Gastrocnemius medialis (tissue), 4 donors: ENCODE measurements at regions not wholly inside any gene's neighbourhood (a gene's known extent, or its start where the extent isn't known, plus 50 kb on each side); places are given as distances from the start of the nearest gene placed in this dataset.

Experiments used
- ATAC-seq, 2 donors: fragments of 150-250 bp; one replicate each; pipeline ENCODE4 v1.9.1; 2016
- DNase-seq, 2 donors: peaks; one replicate each; pipeline ENCODE4 v3.0.0-alpha.2; 2019
- H3K27ac ChIP-seq, 4 donors: fragments of 200-600 bp; sonication (generic); 1 replicate in 1 of 4; 2 replicates in 3 of 4; pipeline ENCODE4 v1.5.1; 2016 to 2018; ENCODE audit warnings: mild to moderate bottlenecking in 2 of 4, moderate library complexity in 1 of 4
- H3K27me3 ChIP-seq, 3 donors: fragments of 200-600 bp; sonication (generic) in 2 of 3; 1 replicate in 1 of 3; 2 replicates in 2 of 3; pipeline versions ENCODE4 v1.5.1 to v1.6.0; 2016 to 2019; ENCODE audit warnings: mild to moderate bottlenecking in 1 of 3, moderate library complexity in 1 of 3
- H3K36me3 ChIP-seq, 2 donors: fragments of 200-600 bp; sonication (generic) in 1 of 2; one replicate each; pipeline ENCODE4 v1.5.1; 2017 to 2018
- H3K4me1 ChIP-seq, 2 donors: fragments of 200-600 bp; sonication (generic) in 1 of 2; one replicate each; pipeline ENCODE4 v1.5.1; 2016 to 2017; ENCODE audit warnings: mild to moderate bottlenecking in 2 of 2
- H3K4me3 ChIP-seq, 4 donors: fragments of 200-600 bp; sonication (generic) in 3 of 4; 1 replicate in 1 of 4; 2 replicates in 3 of 4; pipeline ENCODE4 v1.5.1; 2016 to 2019; ENCODE audit warnings: mild to moderate bottlenecking in 2 of 4
- H3K9me3 ChIP-seq, 3 donors: fragments of 200-600 bp; sonication (generic) in 2 of 3; 1 replicate in 1 of 3; 2 replicates in 2 of 3; pipeline ENCODE4 v1.5.1; 2016 to 2019
- POLR2A ChIP-seq, 2 donors: fragments of 450-650 bp; IDR thresholded peaks; one replicate each; pipeline ENCODE4 v1.6.1; 2017; ENCODE audit warnings: antibody characterized with exemption in 2 of 2, mild to moderate bottlenecking in 2 of 2, moderate library complexity in 2 of 2
- in situ Hi-C, 4 donors: fragments of 200-750 bp; cut with MboI; loops; one replicate each; pipeline versions ENCODE4 v1.15.0 to v1.8.0; 2017; ENCODE audit warnings: low sequenced_read_pairs in 4 of 4
- intact Hi-C: fragments of 100-400 bp; cut with DNase I; formaldehyde crosslinking; loops from one replicate; pipeline ENCODE4 v1.15.1; 2023; ENCODE audit warnings: low total_unique reads
- TF ChIP-seq, protein P1 (sequence below), 5 experiments: fragments of 450-650 bp in 3 of 5; fragments of 200-600 bp in 2 of 5; sonication (generic) in 2 of 5; IDR thresholded peaks in 4 of 5; conservative IDR thresholded peaks in 1 of 5; 1 replicate in 4 of 5; 2 replicates in 1 of 5; pipeline ENCODE4 v1.5.1; 2016 to 2019; ENCODE audit warnings: antibody characterized with exemption in 5 of 5, mild to moderate bottlenecking in 3 of 5, moderate library complexity in 3 of 5

DNA sequence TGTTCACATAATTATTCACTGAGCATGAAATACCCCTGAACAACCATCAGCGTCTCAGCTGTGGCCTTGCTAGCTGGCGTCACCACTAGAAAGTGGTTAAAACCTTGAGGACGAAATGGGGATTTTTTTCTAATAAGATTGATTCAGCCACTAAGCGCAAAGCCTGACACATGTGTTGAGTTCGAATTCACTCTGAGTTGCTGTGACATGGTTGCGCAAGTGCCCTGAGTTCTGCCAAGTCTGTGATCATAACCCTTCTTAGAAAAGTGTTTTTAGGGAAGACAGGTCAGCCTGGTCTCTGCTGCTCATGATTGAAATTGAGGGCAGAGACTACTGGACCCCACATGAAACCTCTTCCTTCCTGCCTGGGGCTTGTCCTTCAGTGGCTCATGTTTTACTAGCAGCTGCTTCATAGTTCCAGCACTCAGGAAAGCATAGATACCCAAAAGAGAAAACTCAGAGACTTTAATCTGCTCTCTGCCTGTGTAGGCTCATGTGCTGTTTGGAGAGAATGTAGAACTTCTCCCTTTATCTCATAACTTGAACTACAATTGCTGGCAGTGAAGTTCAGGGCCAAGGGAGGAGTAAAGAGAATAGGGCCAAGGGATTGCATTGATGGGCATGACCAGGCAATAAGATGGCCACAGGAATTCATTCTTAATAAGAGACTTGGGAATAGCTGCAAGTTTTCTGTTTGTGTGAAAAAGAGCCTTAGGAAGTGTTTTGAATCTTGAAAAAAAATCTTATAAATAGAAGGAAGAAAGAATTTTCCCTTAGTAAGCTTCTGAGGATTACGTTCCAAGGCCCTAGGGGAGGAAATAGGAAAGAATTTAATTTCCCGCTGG is 66.8 kb upstream of the CXCL14 start:
- Histone ChIP-seq H3K36me3 (no peaks in the 10 kb centered on the region), H3K4me3 (no peak overlapping the region), H3K27me3 (peaks cover 0 to 3% (median 0%) of the 10 kb centered on the region in 3 donors), H3K4me1 (no peaks in the 10 kb centered on the region), H3K9me3 (no peaks in the 10 kb centered on the region), H3K27ac (peak overlapping the region in 2 of 4 donors; percentile 8 to 10)
- ATAC-seq (peak; percentile 44 to 50), DNase-seq (peak; percentile 21 to 59)
- in situ Hi-C loops = no loop called here
- no peak for TF ChIP-seq POLR2A (IDR thresholded peaks at IDR 0.05)
- intact Hi-C loops = no loop called here

DNA sequence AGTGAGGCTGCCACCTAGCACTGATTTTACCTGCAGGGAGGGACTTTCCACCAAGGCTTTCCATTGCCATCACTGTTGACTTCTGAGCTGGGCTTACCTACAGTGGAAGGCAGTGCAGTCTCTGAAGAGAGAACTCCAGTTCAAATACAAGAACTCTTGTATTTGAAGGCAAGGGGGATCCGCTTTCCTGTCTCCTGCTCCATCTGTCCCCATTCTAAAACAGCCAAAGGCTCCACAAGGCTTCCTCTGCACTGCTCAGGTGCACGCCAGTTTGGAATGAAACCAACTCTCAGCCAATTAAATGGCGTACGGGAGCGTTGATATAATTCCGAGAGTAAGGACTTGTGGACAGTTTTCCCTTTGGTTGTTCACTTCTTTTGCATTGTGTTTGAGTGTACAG is 66.0 kb upstream of the CXCL14 start:
- H3K36me3 ChIP-seq = no peaks in the 10 kb centered on the region
- no peak for DNase-seq
- peaks cover 0 to 3% (median 0%) of the 10 kb centered on the region in 3 donors for H3K27me3 ChIP-seq
- no peak overlapping the region for H3K27ac ChIP-seq
- no peaks in the 10 kb centered on the region for H3K4me1 ChIP-seq
- H3K9me3 ChIP-seq = no peaks in the 10 kb centered on the region
- no peak for ATAC-seq
- in situ Hi-C loops (no loop called here), intact Hi-C loops (no loop called here)
- TF ChIP-seq, protein P1, sequence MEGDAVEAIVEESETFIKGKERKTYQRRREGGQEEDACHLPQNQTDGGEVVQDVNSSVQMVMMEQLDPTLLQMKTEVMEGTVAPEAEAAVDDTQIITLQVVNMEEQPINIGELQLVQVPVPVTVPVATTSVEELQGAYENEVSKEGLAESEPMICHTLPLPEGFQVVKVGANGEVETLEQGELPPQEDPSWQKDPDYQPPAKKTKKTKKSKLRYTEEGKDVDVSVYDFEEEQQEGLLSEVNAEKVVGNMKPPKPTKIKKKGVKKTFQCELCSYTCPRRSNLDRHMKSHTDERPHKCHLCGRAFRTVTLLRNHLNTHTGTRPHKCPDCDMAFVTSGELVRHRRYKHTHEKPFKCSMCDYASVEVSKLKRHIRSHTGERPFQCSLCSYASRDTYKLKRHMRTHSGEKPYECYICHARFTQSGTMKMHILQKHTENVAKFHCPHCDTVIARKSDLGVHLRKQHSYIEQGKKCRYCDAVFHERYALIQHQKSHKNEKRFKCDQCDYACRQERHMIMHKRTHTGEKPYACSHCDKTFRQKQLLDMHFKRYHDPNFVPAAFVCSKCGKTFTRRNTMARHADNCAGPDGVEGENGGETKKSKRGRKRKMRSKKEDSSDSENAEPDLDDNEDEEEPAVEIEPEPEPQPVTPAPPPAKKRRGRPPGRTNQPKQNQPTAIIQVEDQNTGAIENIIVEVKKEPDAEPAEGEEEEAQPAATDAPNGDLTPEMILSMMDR (IDR thresholded peaks at IDR 0.05 in 4 of 5, conservative IDR thresholded peaks at IDR 0.05 in 1 of 5) = no peak
- TF ChIP-seq POLR2A (IDR thresholded peaks at IDR 0.05) = no peak
- no peak overlapping the region for H3K4me3 ChIP-seq

DNA sequence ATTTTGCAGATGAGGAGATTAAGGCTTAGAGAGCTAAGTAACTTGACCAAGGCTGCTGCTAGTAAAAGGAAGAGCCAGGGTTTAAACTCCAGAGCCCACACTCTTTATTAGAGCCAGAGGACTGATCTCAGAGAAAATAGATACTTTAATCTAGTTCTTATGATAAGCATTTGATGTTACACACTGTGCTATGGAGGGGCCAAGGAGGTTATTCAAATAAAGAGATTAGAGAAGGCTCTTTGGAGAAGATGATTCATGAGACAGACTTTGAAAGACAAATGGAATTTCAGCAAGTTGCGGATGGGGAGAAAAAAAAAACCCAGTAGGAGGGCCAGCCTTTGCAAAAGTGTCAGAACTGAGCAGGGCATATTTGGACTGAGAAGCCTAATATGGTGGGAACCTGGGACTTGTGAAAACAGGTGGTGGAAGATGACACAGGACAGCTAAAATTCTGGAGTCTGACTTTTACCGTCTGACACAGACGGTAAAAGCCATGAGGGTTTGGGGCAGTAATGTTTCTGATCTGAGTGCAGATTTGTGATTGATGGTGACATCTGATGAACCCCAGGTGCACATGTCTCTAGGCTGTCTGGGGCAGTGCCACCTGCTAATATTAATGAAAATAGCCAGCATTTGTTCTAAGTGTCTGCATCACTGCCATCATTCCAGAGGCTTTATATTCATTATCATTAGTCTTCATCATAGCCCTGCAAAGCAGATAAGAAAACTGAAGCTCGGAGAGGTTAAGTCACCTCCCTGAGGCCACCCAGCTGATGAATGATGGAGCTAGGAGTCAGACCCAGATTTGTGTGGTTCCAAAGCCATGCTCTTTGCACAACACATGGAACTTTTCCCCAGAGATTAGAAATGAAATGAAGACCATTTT is 65.3 kb upstream of the CXCL14 start:
- TF ChIP-seq POLR2A (IDR thresholded peaks at IDR 0.05) = no peak
- TF ChIP-seq, protein P1 (IDR thresholded peaks at IDR 0.05 in 4 of 5, conservative IDR thresholded peaks at IDR 0.05 in 1 of 5) = no peak
- ATAC-seq = no peak
- H3K27me3 ChIP-seq = peaks cover 0 to 3% (median 0%) of the 10 kb centered on the region in 3 donors
- in situ Hi-C loops (no loop called here), intact Hi-C loops (no loop called here)
- no peak for DNase-seq
- no peak overlapping the region for H3K4me3 ChIP-seq
- no peaks in the 10 kb centered on the region for H3K36me3 ChIP-seq
- H3K4me1 ChIP-seq = no peaks in the 10 kb centered on the region
- no peaks in the 10 kb centered on the region for H3K9me3 ChIP-seq
- peak overlapping the region in 1 of 4 donors; percentile 30 for H3K27ac ChIP-seq

DNA sequence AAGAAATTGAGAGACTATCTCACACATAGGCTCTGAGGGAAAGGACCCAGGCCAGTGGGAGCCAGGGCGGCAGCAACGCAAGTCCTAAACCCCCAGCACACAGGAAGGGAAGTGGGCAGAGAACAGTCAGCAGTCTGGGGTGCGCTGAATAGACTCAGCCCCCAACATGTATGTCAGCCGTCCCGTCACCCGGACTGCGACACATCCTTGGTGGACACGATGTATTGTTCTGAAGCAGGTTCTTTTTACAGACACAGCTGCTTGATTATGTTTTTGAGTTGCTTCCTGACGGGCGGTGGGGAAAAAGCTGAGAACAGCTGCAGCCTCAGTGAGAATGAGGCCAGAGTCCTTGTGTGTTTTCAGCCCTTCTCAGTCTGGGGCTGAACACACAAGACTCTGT is 64.1 kb upstream of the CXCL14 start:
- peak; percentile 10 to 22 for ATAC-seq
- H3K27ac ChIP-seq = peak overlapping the region in 2 of 4 donors; percentile 52
- H3K4me1 ChIP-seq = no peaks in the 10 kb centered on the region

More for the DNA sequence above, 64.1 kb upstream of the CXCL14 start:
- DNase-seq = no peak
- intact Hi-C loops (no loop called here), in situ Hi-C loops (no loop called here)
- H3K36me3 ChIP-seq = no peaks in the 10 kb centered on the region
- no peak overlapping the region for H3K4me3 ChIP-seq
- H3K9me3 ChIP-seq = no peaks in the 10 kb centered on the region
- no peak for TF ChIP-seq POLR2A (IDR thresholded peaks at IDR 0.05)
- TF ChIP-seq, protein P1 (IDR thresholded peaks at IDR 0.05 in 4 of 5, conservative IDR thresholded peaks at IDR 0.05 in 1 of 5) = no peak
- H3K27me3 ChIP-seq = peaks cover 0 to 3% (median 0%) of the 10 kb centered on the region in 3 donors
